ENCODE measurements at regions not wholly inside any gene's neighbourhood (a gene's known extent, or its start where the extent isn't known, plus 50 kb on each side); places are given as distances from the start of the nearest gene placed in this dataset.

DNA sequence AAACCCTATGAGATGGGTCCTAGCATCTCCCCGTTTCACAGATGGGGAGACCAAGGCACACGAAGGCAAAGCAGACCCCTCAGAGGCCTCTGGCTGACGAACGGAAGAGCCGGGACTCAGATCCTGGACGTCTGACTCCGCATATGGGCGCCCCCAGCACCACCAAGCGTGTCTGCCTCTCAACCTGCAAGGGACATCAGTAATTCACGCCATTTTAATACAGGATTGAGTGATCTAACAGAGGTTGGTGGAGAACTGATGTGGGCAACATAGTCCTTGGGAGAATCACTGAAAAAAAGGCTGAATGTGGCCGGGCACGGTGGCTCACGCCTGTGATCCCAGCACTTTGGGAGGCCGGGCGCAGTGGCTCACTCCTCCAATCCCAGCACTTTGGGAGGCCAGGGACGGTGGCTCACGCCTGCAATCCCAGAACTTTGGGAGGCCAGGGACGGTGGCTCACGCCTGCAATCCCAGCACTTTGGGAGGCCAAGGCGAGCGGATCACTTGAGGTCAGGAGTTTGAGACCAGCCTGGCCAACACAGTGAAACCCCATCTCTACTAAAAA is 206.6 kb downstream of the DLL1 start:
- H3K27ac Mint-ChIP-seq: no peak overlapping the region
- H3K27me3 Mint-ChIP-seq: peaks cover 22% of the 10 kb centered on the region
- peaks cover 1% of the 10 kb centered on the region for H3K9me3 Mint-ChIP-seq (ENCODE audit: low read depth)
- H3K36me3 Mint-ChIP-seq (ENCODE audit: insufficient read depth): no peaks in the 10 kb centered on the region
- no peak overlapping the region for H3K4me3 Mint-ChIP-seq (ENCODE audit: low read depth)
- TF ChIP-seq, protein P1, sequence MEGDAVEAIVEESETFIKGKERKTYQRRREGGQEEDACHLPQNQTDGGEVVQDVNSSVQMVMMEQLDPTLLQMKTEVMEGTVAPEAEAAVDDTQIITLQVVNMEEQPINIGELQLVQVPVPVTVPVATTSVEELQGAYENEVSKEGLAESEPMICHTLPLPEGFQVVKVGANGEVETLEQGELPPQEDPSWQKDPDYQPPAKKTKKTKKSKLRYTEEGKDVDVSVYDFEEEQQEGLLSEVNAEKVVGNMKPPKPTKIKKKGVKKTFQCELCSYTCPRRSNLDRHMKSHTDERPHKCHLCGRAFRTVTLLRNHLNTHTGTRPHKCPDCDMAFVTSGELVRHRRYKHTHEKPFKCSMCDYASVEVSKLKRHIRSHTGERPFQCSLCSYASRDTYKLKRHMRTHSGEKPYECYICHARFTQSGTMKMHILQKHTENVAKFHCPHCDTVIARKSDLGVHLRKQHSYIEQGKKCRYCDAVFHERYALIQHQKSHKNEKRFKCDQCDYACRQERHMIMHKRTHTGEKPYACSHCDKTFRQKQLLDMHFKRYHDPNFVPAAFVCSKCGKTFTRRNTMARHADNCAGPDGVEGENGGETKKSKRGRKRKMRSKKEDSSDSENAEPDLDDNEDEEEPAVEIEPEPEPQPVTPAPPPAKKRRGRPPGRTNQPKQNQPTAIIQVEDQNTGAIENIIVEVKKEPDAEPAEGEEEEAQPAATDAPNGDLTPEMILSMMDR (IDR thresholded peaks at IDR 0.05; ENCODE audit: unreplicated experiment): no peak
- H3K4me1 Mint-ChIP-seq (ENCODE audit: low read depth): peaks cover 5% of the 10 kb centered on the region
- DNase-seq (ENCODE audit: low spot score, unreplicated experiment): no peak

DNA sequence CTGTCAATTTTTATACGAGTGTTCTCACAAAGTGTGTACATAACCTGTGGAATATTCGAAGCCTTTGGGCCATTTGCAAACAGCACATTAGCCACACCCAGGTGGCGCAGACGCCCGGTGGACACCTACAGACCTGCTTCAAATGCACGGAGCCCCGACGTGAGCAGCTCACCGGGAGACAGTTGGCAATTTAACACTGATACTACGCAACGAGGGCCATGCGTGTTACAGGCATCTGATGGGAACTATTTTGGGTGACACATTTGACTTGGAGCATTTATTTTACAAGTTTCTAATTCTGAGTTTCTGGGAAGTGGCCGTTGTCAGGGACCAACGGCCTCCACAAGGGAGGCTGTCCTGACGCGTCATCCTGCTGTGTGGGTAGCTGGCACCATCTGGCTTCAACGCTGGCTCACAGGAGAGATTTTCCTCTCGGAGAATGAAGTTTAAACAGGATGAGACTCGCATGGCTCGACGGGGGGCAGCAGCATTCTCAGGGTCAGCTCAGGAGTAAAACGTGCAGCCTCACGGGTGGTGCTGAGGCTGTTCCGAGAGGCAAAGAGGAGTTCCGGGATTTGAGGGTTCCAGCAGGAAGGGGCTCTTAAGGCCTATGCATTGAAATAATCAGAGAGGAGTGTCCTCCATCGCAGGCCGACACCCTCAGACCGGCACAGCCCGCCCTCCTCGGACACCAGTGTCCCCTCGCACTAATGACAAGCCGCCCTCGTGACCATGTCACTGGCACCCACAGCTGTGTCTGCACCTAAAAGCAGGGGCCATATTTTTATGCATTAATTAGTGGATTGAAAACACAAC is 207.4 kb downstream of the DLL1 start:
- Mint-ChIP-seq H3K9me3 (ENCODE audit: low read depth) (peaks cover 5% of the 10 kb centered on the region), H3K27me3 (peaks cover 21% of the 10 kb centered on the region), H3K36me3 (ENCODE audit: insufficient read depth) (peaks cover 2% of the 10 kb centered on the region), H3K4me3 (ENCODE audit: low read depth) (no peak overlapping the region), H3K4me1 (ENCODE audit: low read depth) (peaks cover 5% of the 10 kb centered on the region), H3K27ac (no peak overlapping the region)
- TF ChIP-seq, protein P1 (IDR thresholded peaks at IDR 0.05; ENCODE audit: unreplicated experiment): no peak
- no peak for DNase-seq (ENCODE audit: low spot score, unreplicated experiment)

DNA sequence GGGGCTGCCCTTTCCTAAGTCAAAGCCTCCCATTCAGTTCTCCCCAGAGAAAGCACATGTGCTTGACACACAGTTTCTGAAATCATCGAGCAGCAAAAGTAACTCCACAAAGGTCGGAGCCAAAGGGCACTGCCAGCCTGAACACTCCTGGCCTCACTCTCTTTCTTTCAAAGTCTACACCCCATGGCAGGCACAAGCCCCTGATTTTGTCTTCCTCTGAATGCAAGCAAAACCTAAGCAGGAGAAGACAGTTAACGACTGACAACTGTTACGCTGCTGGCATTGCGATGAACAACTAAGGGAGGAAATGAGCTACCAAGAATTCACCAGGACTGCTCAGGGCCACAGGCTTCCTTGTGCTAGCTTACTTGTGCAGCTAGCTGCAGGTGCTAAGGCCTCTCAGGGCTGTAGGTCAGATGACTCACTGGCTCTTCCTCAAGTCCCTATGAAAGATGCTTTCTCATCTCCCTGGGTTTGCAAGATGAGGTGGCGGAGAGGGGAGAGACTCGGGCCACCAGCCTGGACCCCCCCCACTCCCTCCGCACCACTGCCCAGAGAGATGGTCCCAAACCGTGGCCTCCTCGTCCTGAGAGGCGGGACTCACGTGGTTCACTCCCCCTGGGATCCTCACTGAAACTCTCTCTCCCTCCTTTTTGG is 208.2 kb downstream of the DLL1 start:
- H3K27ac Mint-ChIP-seq: no peak overlapping the region
- peaks cover 5% of the 10 kb centered on the region for H3K9me3 Mint-ChIP-seq (ENCODE audit: low read depth)
- peaks cover 2% of the 10 kb centered on the region for H3K36me3 Mint-ChIP-seq (ENCODE audit: insufficient read depth)
- peaks cover 21% of the 10 kb centered on the region for H3K27me3 Mint-ChIP-seq
- H3K4me3 Mint-ChIP-seq (ENCODE audit: low read depth): no peak overlapping the region
- H3K4me1 Mint-ChIP-seq (ENCODE audit: low read depth): peaks cover 5% of the 10 kb centered on the region
- DNase-seq (ENCODE audit: low spot score, unreplicated experiment): no peak
- TF ChIP-seq, protein P1 (IDR thresholded peaks at IDR 0.05; ENCODE audit: unreplicated experiment): no peak

DNA sequence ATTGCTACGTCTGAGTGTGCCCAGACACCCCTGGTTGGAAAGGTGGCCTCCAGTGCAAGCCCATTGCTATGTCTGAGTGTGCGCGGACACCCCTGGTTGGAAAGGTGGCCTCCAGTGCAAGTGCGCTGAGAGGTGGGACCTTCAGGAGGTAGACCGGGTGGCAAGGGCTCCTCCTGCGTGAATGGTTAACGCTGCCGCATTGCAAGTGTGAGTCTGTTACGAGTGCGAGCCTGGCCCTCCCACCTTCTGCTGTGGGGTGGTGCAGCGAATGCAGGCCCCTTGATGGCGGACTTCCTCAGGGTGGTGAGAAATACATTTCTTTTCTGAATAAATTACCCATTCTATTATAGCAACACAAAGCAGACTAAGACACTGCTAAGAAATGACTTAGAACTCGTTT is 208.8 kb downstream of the DLL1 start:
- Mint-ChIP-seq H3K4me3 (ENCODE audit: low read depth) (no peak overlapping the region), H3K4me1 (ENCODE audit: low read depth) (peaks cover 5% of the 10 kb centered on the region)
- no peak for DNase-seq (ENCODE audit: low spot score, unreplicated experiment)

DNA sequence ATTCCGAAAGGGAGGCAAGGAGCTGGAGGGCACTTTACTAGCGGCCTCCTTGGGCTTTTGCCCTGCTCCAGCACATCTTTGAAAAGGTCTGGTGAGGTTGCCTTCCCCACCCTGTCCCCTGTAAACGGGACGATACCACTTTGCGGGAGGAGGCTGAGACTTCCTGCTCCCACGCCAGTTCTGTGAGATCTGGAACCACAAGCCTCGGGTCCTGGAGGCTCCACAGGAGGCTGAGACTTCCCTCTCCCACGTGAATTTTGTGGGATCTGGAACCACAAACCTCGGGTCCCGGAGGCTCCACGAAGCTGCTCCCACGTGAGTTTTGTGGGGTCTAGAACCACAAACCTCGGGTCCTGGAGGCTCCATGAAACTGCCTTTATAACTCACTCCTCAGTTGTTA is 209.3 kb downstream of the DLL1 start:
- peaks cover 2% of the 10 kb centered on the region for H3K36me3 Mint-ChIP-seq (ENCODE audit: insufficient read depth)
- H3K9me3 Mint-ChIP-seq (ENCODE audit: low read depth): peaks cover 5% of the 10 kb centered on the region
- no peak for DNase-seq (ENCODE audit: low spot score, unreplicated experiment)
- H3K4me1 Mint-ChIP-seq (ENCODE audit: low read depth): peaks cover 5% of the 10 kb centered on the region
- TF ChIP-seq, protein P1 (IDR thresholded peaks at IDR 0.05; ENCODE audit: unreplicated experiment): no peak
- H3K27me3 Mint-ChIP-seq: peaks cover 21% of the 10 kb centered on the region
- no peak overlapping the region for H3K4me3 Mint-ChIP-seq (ENCODE audit: low read depth)
- no peak overlapping the region for H3K27ac Mint-ChIP-seq

More for the DNA sequence above, 208.8 kb downstream of the DLL1 start:
- no peak overlapping the region for H3K27ac Mint-ChIP-seq
- H3K9me3 Mint-ChIP-seq (ENCODE audit: low read depth): peaks cover 5% of the 10 kb centered on the region
- H3K36me3 Mint-ChIP-seq (ENCODE audit: insufficient read depth): peaks cover 2% of the 10 kb centered on the region
- H3K27me3 Mint-ChIP-seq: peaks cover 21% of the 10 kb centered on the region
- TF ChIP-seq, protein P1 (IDR thresholded peaks at IDR 0.05; ENCODE audit: unreplicated experiment): no peak
